ENCODE measurements at regions not wholly inside any gene's neighbourhood (a gene's known extent, or its start where the extent isn't known, plus 50 kb on each side); places are given as distances from the start of the nearest gene placed in this dataset.

DNA sequence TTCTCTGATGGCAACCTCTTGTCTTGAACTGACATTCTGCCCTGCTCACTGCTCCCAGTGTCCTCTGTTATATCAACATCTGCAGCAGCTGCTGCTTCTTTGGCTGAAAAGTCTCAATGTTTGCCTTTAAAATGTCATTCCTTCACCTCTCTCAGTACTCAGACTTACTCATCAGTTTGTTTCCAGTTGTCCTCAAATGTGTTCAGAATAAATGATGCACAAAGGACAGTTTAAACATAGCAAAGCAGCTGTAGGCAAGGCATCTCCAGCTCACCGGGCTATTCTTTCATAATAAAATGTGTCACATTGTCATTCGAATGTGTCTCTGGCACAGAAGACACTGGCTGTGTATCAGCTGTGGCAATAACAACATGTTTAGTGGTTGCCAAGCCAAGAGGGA lies 590.9 kb upstream of the ZNF608 start:
- Histone ChIP-seq H3K9me3 (ENCODE audit: control insufficient read depth, insufficient read depth, low read depth, low read length) (no peaks in the 10 kb centered on the region), H3K4me1 (ENCODE audit: control insufficient read depth, insufficient read depth, low read length) (0 out of 2 replicates have a peak, but pooled peaks cover 3% of the 10 kb centered on the region), H3K27me3 (ENCODE audit: control insufficient read depth, insufficient read depth, low read length) (no peaks in the 10 kb centered on the region), H3K36me3 (ENCODE audit: control insufficient read depth, insufficient read depth, low read length) (no peaks in the 10 kb centered on the region), H3K27ac (ENCODE audit: low read length) (peak overlapping the region; percentile 39; the same call in 1 of the 2 replicates), H3K4me3 (ENCODE audit: low read depth in 2 of 2, low read length in 2 of 2) (no peak overlapping the region)
- ChIA-PET POLR2A (no interaction called here), CTCF (no interaction called here)
- TF ChIP-seq POLR2AphosphoS5 (IDR thresholded peaks at IDR 0.05; ENCODE audit: low read depth, low read length) (no peak), SIN3A (IDR thresholded peaks at IDR 0.05; ENCODE audit: borderline replicate concordance, insufficient read depth, low read depth, low read length) (no peak), TCF7L2 (IDR thresholded peaks at IDR 0.05; ENCODE audit: low read depth, low read length) (no peak)
- TF ChIP-seq, protein P1, sequence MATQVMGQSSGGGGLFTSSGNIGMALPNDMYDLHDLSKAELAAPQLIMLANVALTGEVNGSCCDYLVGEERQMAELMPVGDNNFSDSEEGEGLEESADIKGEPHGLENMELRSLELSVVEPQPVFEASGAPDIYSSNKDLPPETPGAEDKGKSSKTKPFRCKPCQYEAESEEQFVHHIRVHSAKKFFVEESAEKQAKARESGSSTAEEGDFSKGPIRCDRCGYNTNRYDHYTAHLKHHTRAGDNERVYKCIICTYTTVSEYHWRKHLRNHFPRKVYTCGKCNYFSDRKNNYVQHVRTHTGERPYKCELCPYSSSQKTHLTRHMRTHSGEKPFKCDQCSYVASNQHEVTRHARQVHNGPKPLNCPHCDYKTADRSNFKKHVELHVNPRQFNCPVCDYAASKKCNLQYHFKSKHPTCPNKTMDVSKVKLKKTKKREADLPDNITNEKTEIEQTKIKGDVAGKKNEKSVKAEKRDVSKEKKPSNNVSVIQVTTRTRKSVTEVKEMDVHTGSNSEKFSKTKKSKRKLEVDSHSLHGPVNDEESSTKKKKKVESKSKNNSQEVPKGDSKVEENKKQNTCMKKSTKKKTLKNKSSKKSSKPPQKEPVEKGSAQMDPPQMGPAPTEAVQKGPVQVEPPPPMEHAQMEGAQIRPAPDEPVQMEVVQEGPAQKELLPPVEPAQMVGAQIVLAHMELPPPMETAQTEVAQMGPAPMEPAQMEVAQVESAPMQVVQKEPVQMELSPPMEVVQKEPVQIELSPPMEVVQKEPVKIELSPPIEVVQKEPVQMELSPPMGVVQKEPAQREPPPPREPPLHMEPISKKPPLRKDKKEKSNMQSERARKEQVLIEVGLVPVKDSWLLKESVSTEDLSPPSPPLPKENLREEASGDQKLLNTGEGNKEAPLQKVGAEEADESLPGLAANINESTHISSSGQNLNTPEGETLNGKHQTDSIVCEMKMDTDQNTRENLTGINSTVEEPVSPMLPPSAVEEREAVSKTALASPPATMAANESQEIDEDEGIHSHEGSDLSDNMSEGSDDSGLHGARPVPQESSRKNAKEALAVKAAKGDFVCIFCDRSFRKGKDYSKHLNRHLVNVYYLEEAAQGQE (IDR thresholded peaks at IDR 0.05; ENCODE audit: insufficient read depth in 1 of 2, low read depth in 2 of 2, low read length in 1 of 2) = no peak
- TF ChIP-seq, protein P2, sequence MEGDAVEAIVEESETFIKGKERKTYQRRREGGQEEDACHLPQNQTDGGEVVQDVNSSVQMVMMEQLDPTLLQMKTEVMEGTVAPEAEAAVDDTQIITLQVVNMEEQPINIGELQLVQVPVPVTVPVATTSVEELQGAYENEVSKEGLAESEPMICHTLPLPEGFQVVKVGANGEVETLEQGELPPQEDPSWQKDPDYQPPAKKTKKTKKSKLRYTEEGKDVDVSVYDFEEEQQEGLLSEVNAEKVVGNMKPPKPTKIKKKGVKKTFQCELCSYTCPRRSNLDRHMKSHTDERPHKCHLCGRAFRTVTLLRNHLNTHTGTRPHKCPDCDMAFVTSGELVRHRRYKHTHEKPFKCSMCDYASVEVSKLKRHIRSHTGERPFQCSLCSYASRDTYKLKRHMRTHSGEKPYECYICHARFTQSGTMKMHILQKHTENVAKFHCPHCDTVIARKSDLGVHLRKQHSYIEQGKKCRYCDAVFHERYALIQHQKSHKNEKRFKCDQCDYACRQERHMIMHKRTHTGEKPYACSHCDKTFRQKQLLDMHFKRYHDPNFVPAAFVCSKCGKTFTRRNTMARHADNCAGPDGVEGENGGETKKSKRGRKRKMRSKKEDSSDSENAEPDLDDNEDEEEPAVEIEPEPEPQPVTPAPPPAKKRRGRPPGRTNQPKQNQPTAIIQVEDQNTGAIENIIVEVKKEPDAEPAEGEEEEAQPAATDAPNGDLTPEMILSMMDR (IDR thresholded peaks at IDR 0.05) = no peak
- intact Hi-C loops (cut with micrococcal nuclease; ENCODE audit: unreplicated experiment) (no loop called here), in situ Hi-C loops (cut with HindIII; ENCODE audit: low pct_unique_long_range_greater_than_20kb, low sequenced_read_pairs) (no loop called here)
- ATAC-seq (no peak), DNase-seq (ENCODE audit: low read depth, low spot score) (no peak)
- BruUV-seq (replicated peaks) = no TSS peak

GRCh38 chr5:125338440-125339174 lies 592.2 kb upstream of the ZNF608 start:
- TF ChIP-seq, protein P2 (IDR thresholded peaks at IDR 0.05) = no peak; the same call in 1 of the 2 replicates
- TF ChIP-seq POLR2AphosphoS5 (IDR thresholded peaks at IDR 0.05; ENCODE audit: low read depth, low read length) (no peak), SIN3A (IDR thresholded peaks at IDR 0.05; ENCODE audit: borderline replicate concordance, insufficient read depth, low read depth, low read length) (no peak), TCF7L2 (IDR thresholded peaks at IDR 0.05; ENCODE audit: low read depth, low read length) (no peak)
- TF ChIP-seq, protein P1 (IDR thresholded peaks at IDR 0.05; ENCODE audit: insufficient read depth in 1 of 2, low read depth in 2 of 2, low read length in 1 of 2) = no peak
- 0 out of 2 replicates have a peak, but pooled peaks cover 3% of the 10 kb centered on the region for H3K4me1 ChIP-seq (ENCODE audit: control insufficient read depth, insufficient read depth, low read length)
- intact Hi-C loops (cut with micrococcal nuclease; ENCODE audit: unreplicated experiment) (no loop called here), in situ Hi-C loops (cut with HindIII; ENCODE audit: low pct_unique_long_range_greater_than_20kb, low sequenced_read_pairs) (no loop called here)
- no peak overlapping the region for H3K4me3 ChIP-seq (ENCODE audit: low read depth in 2 of 2, low read length in 2 of 2)
- no peak for DNase-seq (ENCODE audit: low read depth, low spot score)
- H3K9me3 ChIP-seq (ENCODE audit: control insufficient read depth, insufficient read depth, low read depth, low read length) = no peaks in the 10 kb centered on the region
- no peaks in the 10 kb centered on the region for H3K27me3 ChIP-seq (ENCODE audit: control insufficient read depth, insufficient read depth, low read length)
- POLR2A ChIA-PET = no interaction called here
- CTCF ChIA-PET = interaction anchor here (0.9 kb wide), 1 partner anchor 1397 kb away, joined by 3 read pairs; no protein-coding TSS in a partner anchor
- H3K27ac ChIP-seq (ENCODE audit: low read length) = no peak overlapping the region
- ATAC-seq = no peak
- BruUV-seq (replicated peaks) = no TSS peak
- H3K36me3 ChIP-seq (ENCODE audit: control insufficient read depth, insufficient read depth, low read length) = no peaks in the 10 kb centered on the region
